BJ (cell line): ENCODE measurements at regions not wholly inside any gene's neighbourhood (a gene's known extent, or its start where the extent isn't known, plus 50 kb on each side); places are given as distances from the start of the nearest gene placed in this dataset.

ENCODE experiments used
- CTCF ChIA-PET: fragments of 350-600 bp; formaldehyde crosslinking; extraction: SDS; loops from one replicate; lab custom pipeline; 2021; ENCODE audit warnings: antibody characterized with exemption, inconsistent platforms; lab: Yijun Ruan, JAX
- POLR2A ChIA-PET: fragments of 300-600 bp; sonication (Branson Sonifier 250); formaldehyde crosslinking; extraction: SDS; loops from one replicate; lab custom pipeline; 2021; ENCODE audit warnings: antibody characterized with exemption; lab: Charles Lee
- DNase-seq: peaks from one replicate; pipeline ENCODE4 v3.0.0-alpha.2; 2011; ENCODE audit warnings: low read depth
- H3K27me3 ChIP-seq: 2 replicates; pipeline ENCODE4 v1.6.0; 2011; ENCODE audit warnings: low read length; ENCODE audit not compliant: control insufficient read depth, insufficient read depth
- H3K36me3 ChIP-seq: 2 replicates; pipeline ENCODE4 v1.5.1; 2011; ENCODE audit warnings: low read length; ENCODE audit not compliant: control insufficient read depth, insufficient read depth
- H3K4me3 ChIP-seq: 2 replicates; pipeline ENCODE4 v1.5.1; 2011; ENCODE audit warnings: low read depth, mild to moderate bottlenecking, control low read depth, low read length
- CTCF ChIP-seq: IDR thresholded peaks from 2 replicates; pipeline ENCODE4 v1.5.1; 2011; ENCODE audit warnings: low read depth, mild to moderate bottlenecking, control low read depth, inconsistent platforms, low read length, moderate library complexity; ENCODE audit not compliant: insufficient read depth

DNA sequence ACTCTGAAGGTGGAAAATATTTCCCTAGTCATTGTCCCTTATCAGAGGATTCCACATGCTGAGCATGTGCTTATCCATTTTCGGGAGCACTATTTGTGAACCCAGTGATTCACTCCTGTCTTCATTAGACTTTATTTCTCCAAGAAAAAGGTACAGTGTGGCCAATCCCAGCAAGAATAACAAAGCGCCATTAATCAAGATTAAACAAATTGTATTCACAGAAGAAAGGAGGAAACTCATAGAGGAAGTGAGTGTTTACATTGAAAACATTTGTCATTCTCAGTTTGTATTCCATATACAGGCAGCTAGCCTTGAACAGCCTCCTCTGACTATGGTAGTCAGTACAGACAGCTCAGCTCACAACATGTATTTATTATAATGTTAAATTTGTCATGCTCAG is 1669.9 kb upstream of the SPRY2 start:
- Histone ChIP-seq H3K36me3 (no peaks in the 10 kb centered on the region), H3K4me3 (no peak overlapping the region), H3K27me3 (no peaks in the 10 kb centered on the region)
- CTCF ChIA-PET = interaction anchor here (0.9 kb wide), 1 partner anchor 22 kb away, joined by 3 read pairs; no protein-coding TSS in a partner anchor
- no peak for TF ChIP-seq CTCF
- POLR2A ChIA-PET = no interaction called here
- DNase-seq = no peak

DNA sequence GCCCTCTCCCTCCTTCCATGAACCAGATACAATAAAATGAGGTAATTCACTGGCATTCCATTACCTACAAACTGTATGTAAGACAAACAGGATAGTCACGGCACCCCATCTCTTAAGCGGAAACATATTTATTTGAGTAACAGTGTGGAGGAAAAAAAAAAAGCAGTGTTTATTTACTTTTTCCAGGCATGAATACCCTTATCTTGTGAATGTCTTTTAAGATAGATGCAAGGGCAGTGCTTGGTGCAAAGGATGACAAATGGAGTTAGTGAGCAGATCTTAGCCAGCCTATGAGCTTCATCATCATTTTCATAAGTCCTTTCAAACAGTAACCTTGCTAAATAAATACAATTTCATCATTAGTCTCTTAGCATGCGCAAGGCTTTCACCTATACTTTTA is 1661.8 kb upstream of the SPRY2 start:
- ChIA-PET CTCF (interaction anchor here (0.6 kb wide), 1 partner anchor 94 kb away, joined by 3 read pairs; no protein-coding TSS in a partner anchor), POLR2A (no interaction called here)
- Histone ChIP-seq H3K27me3 (no peaks in the 10 kb centered on the region), H3K4me3 (no peak overlapping the region), H3K36me3 (no peaks in the 10 kb centered on the region)
- TF ChIP-seq CTCF = no peak
- DNase-seq = no peak

- no peak for DNase-seq
- H3K4me3 ChIP-seq = no peak overlapping the region
- TF ChIP-seq CTCF = no peak
- H3K27me3 ChIP-seq = no peaks in the 10 kb centered on the region
- CTCF ChIA-PET = no interaction called here
- no peaks in the 10 kb centered on the region for H3K36me3 ChIP-seq
- POLR2A ChIA-PET = no interaction called here
Observed at GRCh38 chr13:81995316-81995715, 1654.4 kb upstream of the SPRY2 start.

DNA sequence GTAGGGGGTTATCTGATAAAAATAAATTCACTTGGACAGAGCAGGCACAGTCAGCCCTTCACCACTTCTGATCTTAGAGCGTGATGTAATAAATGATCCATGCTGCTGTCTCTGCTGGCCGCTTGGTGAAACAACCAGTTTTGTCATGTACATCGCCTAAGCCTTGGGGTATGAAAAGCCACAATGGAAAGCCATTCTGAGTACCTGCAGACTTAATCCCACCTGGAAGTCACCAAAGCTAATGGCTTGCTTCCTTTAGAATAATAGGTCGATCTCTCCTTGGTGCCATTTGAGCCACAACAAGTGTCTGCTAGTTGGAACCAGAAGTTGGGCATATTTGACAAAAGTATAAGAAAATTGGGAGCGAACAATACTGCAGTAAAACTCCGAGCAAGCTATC is 1649.7 kb upstream of the SPRY2 start:
- ChIA-PET CTCF (no interaction called here), POLR2A (no interaction called here)
- H3K4me3 ChIP-seq = no peak overlapping the region
- H3K27me3 ChIP-seq = no peaks in the 10 kb centered on the region
- no peak for DNase-seq
- TF ChIP-seq CTCF = no peak
- no peaks in the 10 kb centered on the region for H3K36me3 ChIP-seq

GRCh38 chr13:81988567-81988966 is 1647.6 kb upstream of the SPRY2 start:
- no peak overlapping the region for H3K4me3 ChIP-seq
- H3K27me3 ChIP-seq = no peaks in the 10 kb centered on the region
- CTCF ChIA-PET = no interaction called here
- DNase-seq = no peak
- TF ChIP-seq CTCF = no peak
- no peaks in the 10 kb centered on the region for H3K36me3 ChIP-seq
- POLR2A ChIA-PET = no interaction called here
